ENCODE measurements at regions not wholly inside any gene's neighbourhood (a gene's known extent, or its start where the extent isn't known, plus 50 kb on each side); places are given as distances from the start of the nearest gene placed in this dataset.
"Not testable (repeated sequence)": the region's sequence is repeated elsewhere in the genome, so short reads cannot be mapped to it uniquely, and the experiment has no call there.

GRCh38 chr18:56001576-56001975 is 413.6 kb upstream of the TCF4 start:
- DNase-seq, result no peak

DNA sequence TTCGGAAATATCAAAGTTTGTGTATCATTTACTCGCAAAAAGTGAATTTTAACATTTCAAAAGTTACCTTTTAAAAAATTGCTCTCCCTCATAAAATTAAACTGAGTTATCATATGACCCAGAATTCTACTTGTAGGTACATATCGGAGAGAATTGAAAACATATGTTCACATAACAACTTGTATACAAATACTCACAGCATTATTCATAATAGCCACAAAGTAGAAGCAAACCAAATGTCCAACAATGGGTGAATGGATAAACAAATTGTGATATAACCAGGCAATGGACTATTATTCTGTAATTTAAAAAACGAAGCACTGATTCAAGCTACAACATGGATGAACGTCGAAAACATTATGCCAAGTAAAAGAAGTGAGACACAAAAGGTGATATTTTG is 412.0 kb upstream of the TCF4 start:
- no peak for DNase-seq

DNA sequence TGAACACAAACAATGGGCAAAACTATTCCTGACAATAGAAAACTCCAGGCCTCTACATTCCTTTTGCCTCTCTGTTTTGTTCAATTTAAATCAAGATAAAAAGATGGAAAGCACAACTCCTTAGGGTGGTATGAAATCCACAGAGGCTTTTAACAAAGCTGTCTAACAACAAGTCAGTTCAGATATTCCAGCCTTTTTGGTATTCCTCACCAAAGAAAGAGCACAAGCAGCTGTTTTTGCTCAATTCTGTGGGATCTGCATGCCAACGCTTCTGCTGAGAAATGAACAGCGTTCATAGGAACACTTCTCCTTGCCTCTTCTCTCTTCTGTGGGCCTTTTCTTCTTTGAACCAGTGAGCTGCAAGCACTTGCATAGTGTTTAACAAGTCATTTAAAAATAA is 411.6 kb upstream of the TCF4 start:
- DNase-seq, result no peak

GRCh38 chr18:55998801-55999385 is 410.9 kb upstream of the TCF4 start:
- no peak for DNase-seq

DNA sequence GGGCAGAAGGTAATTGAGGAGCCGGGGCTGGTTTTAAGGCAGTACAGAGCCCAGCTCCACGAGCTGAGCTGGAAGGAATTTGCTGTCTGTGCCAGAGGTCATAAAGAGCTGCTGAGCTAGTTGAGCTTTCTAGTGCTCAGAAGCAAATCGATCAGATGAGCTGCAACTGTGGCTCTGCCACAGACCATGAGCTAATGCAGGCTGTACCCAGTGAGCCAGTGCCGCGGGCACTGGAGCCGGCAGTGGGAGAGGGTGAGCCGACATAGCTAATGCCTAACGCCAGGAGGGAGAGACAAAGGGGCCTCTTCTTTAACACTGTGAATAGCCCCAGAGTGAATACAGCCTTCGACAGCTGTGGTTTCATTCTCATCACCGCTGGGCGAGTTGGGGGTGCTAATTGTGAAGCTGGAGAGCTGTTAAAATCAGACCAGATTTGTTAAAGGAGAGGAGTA is 410.1 kb upstream of the TCF4 start:
- DNase-seq, result peak; percentile 16

- no peak for DNase-seq
Measured at GRCh38 chr18:55997151-55997561, 409.2 kb upstream of the TCF4 start.

DNA sequence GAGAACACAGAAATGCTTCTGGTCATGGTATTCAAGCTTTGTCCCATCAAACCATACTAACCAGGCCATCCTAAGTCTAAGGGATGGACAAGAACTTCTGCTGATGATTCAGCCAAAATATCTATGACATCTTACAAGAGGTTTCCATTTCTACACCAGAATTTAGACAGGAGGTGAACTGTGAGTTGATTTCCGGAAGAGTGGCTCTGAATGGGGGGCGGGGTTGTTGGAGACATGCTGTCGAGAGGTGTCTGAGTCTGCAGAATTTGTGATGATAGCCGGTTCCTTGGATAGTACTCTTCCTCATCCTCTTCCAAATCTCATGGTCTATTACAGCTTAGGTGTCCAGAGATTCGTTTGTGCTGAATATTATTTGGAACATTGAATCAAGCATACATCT is 408.7 kb upstream of the TCF4 start:
- DNase-seq, result no peak

- no peak for DNase-seq
Measured at GRCh38 chr18:55990186-55990585, 402.2 kb upstream of the TCF4 start.

DNA sequence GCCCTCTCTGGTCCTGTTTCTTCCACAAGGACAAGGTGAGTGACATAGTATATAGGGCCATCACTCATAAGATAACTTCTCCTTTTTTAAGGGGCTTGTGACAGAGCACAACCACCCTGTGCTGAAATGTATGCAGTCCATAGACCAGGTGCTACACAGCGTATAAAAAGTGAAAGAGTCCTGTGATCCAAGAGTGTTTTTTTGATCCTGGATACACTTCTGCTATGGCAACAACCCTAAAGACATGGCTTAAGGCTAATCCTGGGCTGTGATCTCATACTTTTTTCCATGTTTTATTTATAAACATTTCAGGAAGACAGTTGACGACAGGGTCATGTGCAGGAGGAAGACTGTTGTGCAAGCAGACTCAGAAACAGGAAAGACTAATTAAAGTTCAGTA is 400.5 kb upstream of the TCF4 start:
- no peak for DNase-seq

DNA sequence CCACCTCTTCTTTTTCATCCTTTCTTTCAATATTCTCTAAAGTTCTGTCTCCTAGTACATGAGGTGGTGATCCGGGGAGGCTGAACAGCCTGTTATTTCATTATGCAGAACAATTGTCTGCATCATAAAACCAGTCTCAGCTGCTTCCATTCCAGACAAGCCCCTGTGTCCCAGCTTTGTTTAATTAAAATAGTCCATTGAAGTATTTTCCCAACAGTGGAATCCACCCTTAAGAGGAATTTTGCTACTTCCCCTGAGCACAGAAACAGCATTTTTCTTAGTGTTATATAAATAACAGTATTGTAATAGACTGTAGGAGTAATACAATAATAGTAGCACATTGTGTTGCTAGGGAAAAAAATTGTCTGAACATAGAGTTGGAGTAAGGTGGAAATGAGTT is 395.4 kb upstream of the TCF4 start:
- no peak for DNase-seq

DNA sequence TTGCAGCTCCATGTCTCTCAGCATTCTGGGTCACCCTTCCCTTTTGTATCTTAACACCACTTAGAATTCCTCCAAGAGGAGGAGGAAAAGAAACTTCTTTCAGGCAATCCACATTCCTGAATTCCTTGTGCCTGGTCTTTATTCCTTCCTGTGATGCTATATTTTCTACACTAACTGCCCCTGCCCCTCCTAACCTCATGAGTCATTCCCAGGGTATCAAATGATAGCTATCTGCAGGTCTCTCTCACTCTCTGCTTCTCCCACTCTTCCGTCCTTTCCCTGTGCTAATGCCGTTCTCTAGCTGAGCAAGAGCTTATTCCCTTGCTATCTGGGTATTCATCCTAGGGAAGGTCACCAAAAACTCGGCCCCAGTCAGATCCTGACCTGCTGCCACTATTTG is 395.0 kb upstream of the TCF4 start:
- no peak for DNase-seq

DNA sequence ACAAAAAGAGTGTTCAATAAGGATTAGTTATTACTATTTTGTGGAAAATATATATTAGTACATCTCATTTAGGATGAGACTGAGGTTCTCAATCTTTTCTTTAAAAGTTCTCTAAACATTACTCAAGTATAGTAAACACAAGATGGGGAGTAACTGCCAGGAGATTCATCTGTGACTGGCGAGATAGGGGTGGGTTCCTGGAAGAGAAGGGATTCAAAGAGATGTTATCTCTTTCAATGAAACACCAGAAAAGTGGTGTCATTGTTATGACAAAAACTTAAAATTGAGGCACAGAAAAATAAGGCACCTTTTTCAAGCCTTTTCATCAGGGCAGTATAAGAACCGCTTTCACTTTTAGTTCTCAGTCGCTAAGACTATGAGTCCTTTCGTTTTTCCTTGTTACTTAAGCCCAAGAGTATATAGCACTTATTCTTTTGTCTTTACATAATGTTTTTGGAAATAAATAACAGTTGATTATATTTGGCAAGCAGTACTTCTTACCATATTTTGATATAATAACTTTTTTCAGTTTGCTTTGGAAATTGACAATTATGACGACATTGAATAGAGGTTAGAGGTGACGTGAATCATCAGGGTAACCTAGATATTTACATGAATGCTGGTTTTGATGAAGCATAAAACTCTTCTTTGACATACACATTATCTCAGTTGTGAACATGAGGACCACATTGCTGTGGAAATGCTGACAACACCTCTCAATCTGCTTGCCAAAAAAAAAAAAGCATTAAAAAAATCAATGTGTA is 393.9 kb upstream of the TCF4 start:
- DNase-seq, result no peak

DNA sequence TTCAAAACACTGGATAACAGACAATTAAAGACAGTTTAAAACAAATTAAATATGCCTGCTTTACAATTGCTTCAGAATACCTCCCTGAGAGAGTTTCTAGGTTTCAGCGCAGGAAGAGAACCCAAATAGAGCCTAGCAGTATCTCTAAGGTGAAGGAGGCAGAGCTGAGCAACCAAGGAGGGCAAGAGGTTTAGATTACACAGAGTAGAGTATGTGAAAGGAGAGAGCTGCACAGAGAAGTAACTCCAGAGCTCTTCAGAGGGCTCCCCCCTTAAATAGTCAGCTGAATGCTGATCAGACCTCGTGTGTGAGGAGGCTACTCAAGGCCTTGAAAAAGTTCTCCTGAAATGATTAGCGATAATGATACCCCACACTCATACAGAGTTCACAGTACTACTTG is 386.5 kb upstream of the TCF4 start:
- DNase-seq, result no peak

DNA sequence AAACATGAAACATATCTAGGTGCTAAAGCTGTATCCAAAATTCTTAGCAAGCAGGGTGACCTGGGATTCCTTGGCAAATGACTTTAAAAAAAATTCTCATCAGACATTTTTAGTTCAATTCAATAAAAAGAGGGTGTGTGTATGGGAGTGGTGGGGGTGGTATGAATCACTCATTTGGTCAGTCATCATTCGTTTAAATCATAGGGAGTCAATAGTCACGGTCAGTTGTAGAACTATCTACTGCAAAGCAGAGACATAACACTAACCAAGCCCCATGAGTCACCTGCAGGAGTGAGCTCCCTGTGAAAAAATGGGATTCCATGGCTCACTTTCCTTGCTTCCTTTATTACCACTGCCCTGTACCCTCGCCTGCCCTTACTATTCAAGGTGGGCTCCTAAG is 380.6 kb upstream of the TCF4 start:
- DNase-seq, result no peak

DNA sequence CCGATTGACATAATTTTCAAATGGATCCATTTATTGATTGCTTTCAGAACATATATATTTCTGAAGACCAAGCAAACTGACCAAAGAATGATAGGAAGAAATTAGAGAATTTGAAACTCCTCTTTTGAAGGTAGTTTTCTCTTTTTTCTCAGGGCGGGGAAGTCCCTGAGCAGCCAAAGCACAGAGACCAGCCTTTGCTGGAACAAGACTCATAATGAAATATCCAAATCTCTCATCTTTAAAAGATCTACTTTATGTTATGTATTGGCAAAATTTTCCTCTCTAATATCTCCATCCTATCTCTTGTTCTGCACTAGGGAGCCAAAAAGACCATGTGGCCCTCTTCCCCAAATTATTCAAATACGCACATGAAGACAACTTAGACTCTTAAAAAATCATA is 379.0 kb upstream of the TCF4 start:
- no peak for DNase-seq

DNA sequence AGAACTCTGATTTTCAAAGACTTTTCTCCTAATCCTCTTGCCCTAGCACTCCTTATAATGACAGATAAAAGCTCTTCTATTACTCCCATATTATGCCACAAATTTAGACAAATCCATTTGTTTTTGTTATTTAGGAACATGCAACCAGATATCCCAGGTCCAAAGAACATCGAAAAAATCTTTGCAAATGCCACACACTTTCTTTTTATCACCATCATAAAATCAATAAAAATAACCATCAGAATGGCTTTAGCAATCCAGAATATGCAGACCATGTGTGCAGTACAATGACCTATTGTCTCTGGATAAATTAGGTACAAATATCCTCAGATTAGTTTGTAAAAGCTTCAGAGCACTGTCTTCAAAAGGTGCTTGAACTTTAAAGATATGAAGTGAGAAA is 376.2 kb upstream of the TCF4 start:
- DNase-seq, result no peak

DNA sequence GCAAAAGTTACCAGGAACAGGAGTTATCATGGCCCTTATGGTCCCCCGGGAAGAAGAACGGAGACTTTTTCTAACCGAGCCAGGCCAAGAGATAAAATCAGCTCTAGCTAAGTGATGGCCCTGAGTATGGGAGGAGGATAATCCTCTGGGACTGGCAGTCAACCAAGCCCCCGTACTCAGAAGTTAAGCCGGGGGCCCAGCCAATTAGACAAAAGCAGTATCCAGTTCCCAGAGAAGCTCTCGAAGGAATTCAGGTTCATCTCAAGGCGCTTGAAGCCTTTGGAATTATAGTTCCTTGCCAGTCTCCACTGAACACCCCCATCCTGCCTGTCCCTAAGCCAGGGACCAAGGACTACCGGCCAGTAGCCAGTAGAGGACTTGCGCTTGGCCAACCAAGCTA is 365.3 kb upstream of the TCF4 start:
- DNase-seq, result no peak

- DNase-seq, result not testable (repeated sequence)
Measured at GRCh38 chr18:55951738-55952137, 363.7 kb upstream of the TCF4 start.

DNA sequence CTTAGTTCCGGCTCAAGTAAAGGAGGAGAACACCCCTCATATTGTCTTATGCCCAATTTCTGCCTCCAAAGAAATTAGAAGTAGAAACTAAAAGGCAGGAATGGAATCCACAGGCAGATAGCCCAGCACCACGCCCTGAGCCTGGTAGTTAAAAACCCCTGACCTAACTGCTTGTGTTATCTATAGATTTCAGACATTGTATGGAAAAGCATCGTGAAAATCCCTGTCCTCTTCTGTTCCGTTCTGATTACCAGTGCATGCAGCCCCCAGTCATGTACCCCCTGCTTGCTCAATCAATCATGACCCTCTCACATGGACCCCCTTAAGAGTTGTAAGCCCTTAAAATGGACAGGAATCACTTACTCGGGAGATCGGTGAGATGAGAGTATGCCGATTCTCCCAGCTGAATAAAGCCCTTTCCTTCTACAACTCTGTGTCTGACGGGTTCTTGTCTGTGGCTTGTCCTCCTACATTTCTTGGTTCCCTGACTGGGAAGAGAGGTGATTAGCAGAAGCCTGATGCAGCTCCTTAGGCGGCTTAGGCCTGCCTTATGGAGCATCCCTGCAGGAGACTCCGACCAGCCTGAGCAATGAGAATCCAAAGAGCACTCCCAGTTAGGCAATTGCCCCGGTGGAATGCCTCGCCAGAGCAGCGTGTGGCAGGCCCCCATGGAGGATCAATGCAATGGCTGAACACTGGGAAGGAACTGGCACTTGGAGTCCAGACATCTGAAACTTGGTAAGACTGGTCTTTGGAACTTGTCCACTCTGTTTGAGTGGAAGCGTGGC is 362.6 kb upstream of the TCF4 start:
- no peak for DNase-seq

DNA sequence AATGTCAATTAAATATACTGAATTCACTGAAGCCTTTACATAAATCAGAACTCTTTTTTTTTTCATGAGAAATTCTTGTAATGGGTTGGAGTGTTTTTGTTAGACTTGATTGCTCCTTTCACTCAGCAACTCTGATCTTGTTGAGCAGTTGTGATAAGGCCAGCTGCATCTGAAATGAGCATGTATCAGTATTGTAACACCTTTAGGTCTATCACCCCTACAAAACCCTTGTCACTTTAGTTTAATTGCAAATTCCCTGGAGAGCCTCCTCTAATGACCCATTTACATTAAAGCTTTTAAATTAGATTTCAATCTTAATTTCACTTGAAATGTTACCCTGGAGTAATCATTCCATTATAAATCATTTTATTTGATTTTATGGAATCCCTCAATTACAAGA is 346.8 kb upstream of the TCF4 start:
- DNase-seq, result no peak

DNA sequence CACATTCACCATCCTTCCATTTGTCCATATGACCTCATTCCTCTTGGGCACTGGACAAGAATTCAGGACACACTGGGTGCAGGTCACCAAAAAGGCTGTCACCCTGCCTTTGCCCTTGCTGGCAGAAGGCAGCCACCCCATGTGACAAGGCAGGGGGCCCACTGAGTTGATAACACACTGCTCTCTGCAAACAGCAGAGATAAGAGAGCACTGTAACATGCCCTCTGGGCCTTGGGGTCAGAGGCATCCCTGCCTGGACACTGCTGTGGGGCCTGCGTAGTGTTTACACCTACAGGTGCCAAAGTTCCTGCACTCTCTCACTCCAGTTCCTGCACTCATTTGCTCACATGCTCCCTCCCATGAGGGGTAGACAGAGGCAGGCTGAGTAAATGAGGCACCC is 344.7 kb upstream of the TCF4 start:
- no peak for DNase-seq

GRCh38 chr18:55927831-55928230 is 339.8 kb upstream of the TCF4 start:
- DNase-seq, result no peak

GRCh38 chr18:55925772-55926171 is 337.8 kb upstream of the TCF4 start:
- no peak for DNase-seq

GRCh38 chr18:55920063-55920462 is 332.1 kb upstream of the TCF4 start:
- DNase-seq, result no peak
